PC-9 (cell line): ENCODE measurements at regions not wholly inside any gene's neighbourhood (a gene's known extent, or its start where the extent isn't known, plus 50 kb on each side); places are given as distances from the start of the nearest gene placed in this dataset.

Source experiments
- EZH2 ChIP-seq: fragments of 200-600 bp; sonication (generic); IDR thresholded peaks from 2 replicates; pipeline ENCODE4 v1.8.0; 2017; ENCODE audit warnings: antibody characterized with exemption, low read depth
- TF ChIP-seq, protein P1 (sequence below): fragments of 200-600 bp; sonication (generic); conservative IDR thresholded peaks from 2 replicates; pipeline ENCODE4 v1.6.1; 2017; ENCODE audit warnings: mixed run types, antibody characterized with exemption, mild to moderate bottlenecking, moderate library complexity

DNA sequence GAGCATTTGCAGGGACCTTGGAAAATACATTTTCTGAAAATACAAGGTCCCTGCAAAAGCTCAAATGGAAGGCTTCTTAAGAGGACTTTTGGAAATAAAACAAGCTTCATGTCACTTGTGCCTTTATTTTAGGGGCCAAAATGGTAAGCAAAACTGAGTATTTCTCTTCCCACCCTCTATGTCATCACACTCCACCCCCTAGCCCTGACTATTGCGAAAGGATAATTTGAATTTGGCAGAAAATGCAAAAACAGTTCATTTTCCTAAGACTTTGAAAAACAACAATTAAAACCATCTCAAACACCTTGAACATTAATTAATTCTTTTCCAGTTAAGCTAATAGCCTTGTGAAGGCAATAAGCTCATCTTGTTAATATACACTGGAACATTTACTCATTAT is 201.7 kb downstream of the TM2D1 start:
- TF ChIP-seq, protein P1, sequence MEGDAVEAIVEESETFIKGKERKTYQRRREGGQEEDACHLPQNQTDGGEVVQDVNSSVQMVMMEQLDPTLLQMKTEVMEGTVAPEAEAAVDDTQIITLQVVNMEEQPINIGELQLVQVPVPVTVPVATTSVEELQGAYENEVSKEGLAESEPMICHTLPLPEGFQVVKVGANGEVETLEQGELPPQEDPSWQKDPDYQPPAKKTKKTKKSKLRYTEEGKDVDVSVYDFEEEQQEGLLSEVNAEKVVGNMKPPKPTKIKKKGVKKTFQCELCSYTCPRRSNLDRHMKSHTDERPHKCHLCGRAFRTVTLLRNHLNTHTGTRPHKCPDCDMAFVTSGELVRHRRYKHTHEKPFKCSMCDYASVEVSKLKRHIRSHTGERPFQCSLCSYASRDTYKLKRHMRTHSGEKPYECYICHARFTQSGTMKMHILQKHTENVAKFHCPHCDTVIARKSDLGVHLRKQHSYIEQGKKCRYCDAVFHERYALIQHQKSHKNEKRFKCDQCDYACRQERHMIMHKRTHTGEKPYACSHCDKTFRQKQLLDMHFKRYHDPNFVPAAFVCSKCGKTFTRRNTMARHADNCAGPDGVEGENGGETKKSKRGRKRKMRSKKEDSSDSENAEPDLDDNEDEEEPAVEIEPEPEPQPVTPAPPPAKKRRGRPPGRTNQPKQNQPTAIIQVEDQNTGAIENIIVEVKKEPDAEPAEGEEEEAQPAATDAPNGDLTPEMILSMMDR = no peak
- no peak for TF ChIP-seq EZH2
